ENCODE measurements at regions not wholly inside any gene's neighbourhood (a gene's known extent, or its start where the extent isn't known, plus 50 kb on each side); places are given as distances from the start of the nearest gene placed in this dataset.

GRCh38 chr2:175293776-175294175 lies 112.3 kb upstream of the ATP5MC3 start:
- Histone ChIP-seq H3K27ac (no peak overlapping the region), H3F3A (ENCODE audit: insufficient read depth) (no peaks in the 10 kb centered on the region), H3K4me3 (no peak overlapping the region), H3K36me3 (ENCODE audit: low read depth) (no peaks in the 10 kb centered on the region), H2AFZ (no peak overlapping the region), H3K27me3 (replicated peaks; ENCODE audit: insufficient read depth) (peaks cover 6% of the 10 kb centered on the region; the same call in 1 of the 2 replicates), H3K9me2 (ENCODE audit: insufficient read depth) (no peaks in the 10 kb centered on the region), H3K9ac (no peak overlapping the region), H3K4me2 (ENCODE audit: unreplicated experiment) (no peak overlapping the region), H4K20me1 (ENCODE audit: insufficient read depth) (no peaks in the 10 kb centered on the region), H3K4me1 (ENCODE audit: insufficient read depth) (no peaks in the 10 kb centered on the region), H3K79me2 (ENCODE audit: insufficient read depth) (no peaks in the 10 kb centered on the region), H3K9me3 (ENCODE audit: low read depth) (no peaks in the 10 kb centered on the region)
- TF ChIP-seq EZH2 (IDR thresholded peaks at IDR 0.05; ENCODE audit: insufficient read depth, poor library complexity, severe bottlenecking) (no peak), EZH2phosphoT487 (IDR thresholded peaks at IDR 0.05; ENCODE audit: insufficient read depth, low read depth) (no peak)
- 47 to 49% methylated on average over 4 of the region's 4 CpGs for WGBS, 2 experiments (ENCODE audit: low coverage in 1 of 2, low lambda C conversion rate in 2 of 2, missing lambda C conversion rate in 2 of 2)
- no peak for DNase-seq
- in situ Hi-C loops (cut with MboI) = no loop called here

GRCh38 chr2:175293195-175293594 lies 111.7 kb upstream of the ATP5MC3 start:
- H3K4me3 ChIP-seq = no peak overlapping the region
- in situ Hi-C loops (cut with MboI) = no loop called here
- no peak overlapping the region for H3K4me2 ChIP-seq (ENCODE audit: unreplicated experiment)
- 23 to 31% methylated on average over 3 of the region's 3 CpGs for WGBS, 2 experiments (ENCODE audit: low coverage in 1 of 2, low lambda C conversion rate in 2 of 2, missing lambda C conversion rate in 2 of 2)
- no peaks in the 10 kb centered on the region for H3K4me1 ChIP-seq (ENCODE audit: insufficient read depth)
- H3K27me3 ChIP-seq (replicated peaks; ENCODE audit: insufficient read depth) = peaks cover 12% of the 10 kb centered on the region; the same call in 1 of the 2 replicates
- H3K9me3 ChIP-seq (ENCODE audit: low read depth) = no peaks in the 10 kb centered on the region
- no peak for DNase-seq
- H3K36me3 ChIP-seq (ENCODE audit: low read depth) = no peaks in the 10 kb centered on the region
- no peak overlapping the region for H3K27ac ChIP-seq
- H2AFZ ChIP-seq = no peak overlapping the region
- H3K9me2 ChIP-seq (ENCODE audit: insufficient read depth) = no peaks in the 10 kb centered on the region
- no peak for TF ChIP-seq EZH2phosphoT487 (IDR thresholded peaks at IDR 0.05; ENCODE audit: insufficient read depth, low read depth)
- H3F3A ChIP-seq (ENCODE audit: insufficient read depth) = no peaks in the 10 kb centered on the region
- no peak overlapping the region for H3K9ac ChIP-seq
- no peaks in the 10 kb centered on the region for H3K79me2 ChIP-seq (ENCODE audit: insufficient read depth)
- H4K20me1 ChIP-seq (ENCODE audit: insufficient read depth) = no peaks in the 10 kb centered on the region

GRCh38 chr2:175282886-175283285 lies 101.4 kb upstream of the ATP5MC3 start:
- Histone ChIP-seq H3K4me3 (no peak overlapping the region), H3K9me2 (ENCODE audit: insufficient read depth) (no peaks in the 10 kb centered on the region), H4K20me1 (ENCODE audit: insufficient read depth) (no peaks in the 10 kb centered on the region), H3F3A (ENCODE audit: insufficient read depth) (no peaks in the 10 kb centered on the region), H3K36me3 (ENCODE audit: low read depth) (no peaks in the 10 kb centered on the region), H2AFZ (no peak overlapping the region), H3K79me2 (ENCODE audit: insufficient read depth) (no peaks in the 10 kb centered on the region), H3K9me3 (ENCODE audit: low read depth) (no peaks in the 10 kb centered on the region), H3K27me3 (replicated peaks; ENCODE audit: insufficient read depth) (peaks cover 41% of the 10 kb centered on the region), H3K27ac (no peak overlapping the region), H3K4me2 (ENCODE audit: unreplicated experiment) (no peak overlapping the region), H3K9ac (no peak overlapping the region), H3K4me1 (ENCODE audit: insufficient read depth) (no peaks in the 10 kb centered on the region)
- in situ Hi-C loops (cut with MboI) = no loop called here
- TF ChIP-seq EZH2 (IDR thresholded peaks at IDR 0.05; ENCODE audit: insufficient read depth, poor library complexity, severe bottlenecking) = no peak
- TF ChIP-seq EZH2phosphoT487 (IDR thresholded peaks at IDR 0.05; ENCODE audit: insufficient read depth, low read depth) = no peak
- no peak for DNase-seq
- 40 to 61% methylated on average over 2 of the region's 2 CpGs for WGBS, 2 experiments (ENCODE audit: low coverage in 1 of 2, low lambda C conversion rate in 2 of 2, missing lambda C conversion rate in 2 of 2)

- Histone ChIP-seq H3K9me3 (ENCODE audit: low read depth) (no peaks in the 10 kb centered on the region), H3K4me1 (ENCODE audit: insufficient read depth) (no peaks in the 10 kb centered on the region), H4K20me1 (ENCODE audit: insufficient read depth) (no peaks in the 10 kb centered on the region), H3K36me3 (ENCODE audit: low read depth) (no peaks in the 10 kb centered on the region), H3K79me2 (ENCODE audit: insufficient read depth) (no peaks in the 10 kb centered on the region), H2AFZ (no peak overlapping the region), H3F3A (ENCODE audit: insufficient read depth) (no peaks in the 10 kb centered on the region), H3K27ac (no peak overlapping the region), H3K9ac (no peak overlapping the region), H3K27me3 (replicated peaks; ENCODE audit: insufficient read depth) (peaks cover 42% of the 10 kb centered on the region), H3K4me3 (no peak overlapping the region), H3K9me2 (ENCODE audit: insufficient read depth) (no peaks in the 10 kb centered on the region), H3K4me2 (ENCODE audit: unreplicated experiment) (no peak overlapping the region)
- 45 to 48% methylated on average over 1 of the region's 1 CpG for WGBS, 2 experiments (ENCODE audit: low coverage in 1 of 2, low lambda C conversion rate in 2 of 2, missing lambda C conversion rate in 2 of 2)
- DNase-seq = peak; percentile 69
- in situ Hi-C loops (cut with MboI) = no loop called here
- TF ChIP-seq EZH2 (IDR thresholded peaks at IDR 0.05; ENCODE audit: insufficient read depth, poor library complexity, severe bottlenecking) (no peak), EZH2phosphoT487 (IDR thresholded peaks at IDR 0.05; ENCODE audit: insufficient read depth, low read depth) (no peak)
Measured at GRCh38 chr2:175282300-175282699, 100.8 kb upstream of the ATP5MC3 start.

- DNase-seq = no peak
- TF ChIP-seq EZH2 (IDR thresholded peaks at IDR 0.05; ENCODE audit: insufficient read depth, poor library complexity, severe bottlenecking) = no peak
- TF ChIP-seq EZH2phosphoT487 (IDR thresholded peaks at IDR 0.05; ENCODE audit: insufficient read depth, low read depth) = no peak
- WGBS, 2 experiments (ENCODE audit: low coverage in 1 of 2, low lambda C conversion rate in 2 of 2, missing lambda C conversion rate in 2 of 2) = 37 to 46% methylated on average over 2 of the region's 2 CpGs
- Histone ChIP-seq H3K4me3 (no peak overlapping the region), H2AFZ (no peak overlapping the region), H3K9ac (no peak overlapping the region), H3K27ac (no peak overlapping the region), H3K4me2 (ENCODE audit: unreplicated experiment) (no peak overlapping the region), H3K9me2 (ENCODE audit: insufficient read depth) (no peaks in the 10 kb centered on the region), H3K36me3 (ENCODE audit: low read depth) (no peaks in the 10 kb centered on the region), H3F3A (ENCODE audit: insufficient read depth) (no peaks in the 10 kb centered on the region), H3K9me3 (ENCODE audit: low read depth) (no peaks in the 10 kb centered on the region), H3K79me2 (ENCODE audit: insufficient read depth) (no peaks in the 10 kb centered on the region), H3K4me1 (ENCODE audit: insufficient read depth) (no peaks in the 10 kb centered on the region), H4K20me1 (ENCODE audit: insufficient read depth) (no peaks in the 10 kb centered on the region), H3K27me3 (replicated peaks; ENCODE audit: insufficient read depth) (peaks cover 23% of the 10 kb centered on the region)
- in situ Hi-C loops (cut with MboI) = no loop called here
Measured at GRCh38 chr2:175277772-175278171, 96.3 kb upstream of the ATP5MC3 start.

All from GM23248 (cell line).